ENCODE measurements at regions not wholly inside any gene's neighbourhood (a gene's known extent, or its start where the extent isn't known, plus 50 kb on each side); places are given as distances from the start of the nearest gene placed in this dataset.

DNA sequence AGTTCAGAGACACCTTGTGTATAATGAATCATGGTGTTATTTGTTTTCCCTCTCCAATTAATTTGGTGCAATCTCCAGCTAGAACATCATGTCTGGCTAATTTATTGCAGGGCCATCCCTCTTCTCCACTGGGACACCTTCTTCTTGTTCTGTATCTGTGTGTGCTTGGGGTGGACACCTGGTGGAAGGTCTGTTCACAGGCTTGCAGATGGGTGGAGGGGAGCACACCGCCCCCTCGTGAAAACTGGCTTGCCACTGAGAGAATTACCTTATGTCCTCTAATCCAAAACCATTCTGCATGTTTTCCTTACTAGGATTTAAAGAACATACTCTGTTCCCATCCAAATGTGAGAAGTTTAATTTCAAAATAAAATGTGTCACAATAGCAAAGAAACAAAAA, 1160.4 kb upstream of the ZEB2 start:
- H3K9me3 ChIP-seq (ENCODE audit: control insufficient read depth, low read length): no peaks in the 10 kb centered on the region
- H2AFZ ChIP-seq: no peak overlapping the region
- H3K4me2 ChIP-seq (ENCODE audit: low read length): no peak overlapping the region
- no peak overlapping the region for H3K9ac ChIP-seq
- H3K4me3 ChIP-seq (ENCODE audit: low read depth, low read length): no peak overlapping the region
- no peaks in the 10 kb centered on the region for H3K79me2 ChIP-seq
- TF ChIP-seq, protein P1, sequence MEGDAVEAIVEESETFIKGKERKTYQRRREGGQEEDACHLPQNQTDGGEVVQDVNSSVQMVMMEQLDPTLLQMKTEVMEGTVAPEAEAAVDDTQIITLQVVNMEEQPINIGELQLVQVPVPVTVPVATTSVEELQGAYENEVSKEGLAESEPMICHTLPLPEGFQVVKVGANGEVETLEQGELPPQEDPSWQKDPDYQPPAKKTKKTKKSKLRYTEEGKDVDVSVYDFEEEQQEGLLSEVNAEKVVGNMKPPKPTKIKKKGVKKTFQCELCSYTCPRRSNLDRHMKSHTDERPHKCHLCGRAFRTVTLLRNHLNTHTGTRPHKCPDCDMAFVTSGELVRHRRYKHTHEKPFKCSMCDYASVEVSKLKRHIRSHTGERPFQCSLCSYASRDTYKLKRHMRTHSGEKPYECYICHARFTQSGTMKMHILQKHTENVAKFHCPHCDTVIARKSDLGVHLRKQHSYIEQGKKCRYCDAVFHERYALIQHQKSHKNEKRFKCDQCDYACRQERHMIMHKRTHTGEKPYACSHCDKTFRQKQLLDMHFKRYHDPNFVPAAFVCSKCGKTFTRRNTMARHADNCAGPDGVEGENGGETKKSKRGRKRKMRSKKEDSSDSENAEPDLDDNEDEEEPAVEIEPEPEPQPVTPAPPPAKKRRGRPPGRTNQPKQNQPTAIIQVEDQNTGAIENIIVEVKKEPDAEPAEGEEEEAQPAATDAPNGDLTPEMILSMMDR (IDR thresholded peaks at IDR 0.05): no peak
- no peaks in the 10 kb centered on the region for H3K4me1 ChIP-seq
- no peak overlapping the region for H3K27ac ChIP-seq
- H3K27me3 ChIP-seq (ENCODE audit: control insufficient read depth, insufficient read depth, low read length): no peaks in the 10 kb centered on the region
- H3K36me3 ChIP-seq (ENCODE audit: control insufficient read depth, insufficient read depth, low read length): no peaks in the 10 kb centered on the region

DNA sequence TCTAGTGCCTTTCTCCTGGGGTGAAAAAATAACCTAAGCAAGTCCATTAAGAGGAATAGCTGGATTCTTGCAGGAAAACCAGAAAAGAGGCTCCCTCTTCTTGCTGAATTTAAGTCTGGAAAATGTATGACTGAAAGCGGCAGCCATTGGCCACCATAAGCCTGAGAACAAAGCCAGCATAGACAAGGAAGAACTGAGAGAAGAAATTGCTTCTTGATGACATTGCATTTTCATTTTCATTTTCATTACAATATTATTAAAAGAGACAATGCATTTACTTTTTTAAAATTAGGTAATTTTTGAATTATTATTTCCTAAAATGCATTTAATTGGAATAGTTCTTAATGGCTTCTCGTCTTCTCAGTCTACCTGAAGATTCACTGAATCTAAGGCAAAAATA, 1157.5 kb upstream of the ZEB2 start:
- H3K27ac ChIP-seq: no peak overlapping the region
- no peaks in the 10 kb centered on the region for H3K27me3 ChIP-seq (ENCODE audit: control insufficient read depth, insufficient read depth, low read length)
- H3K9me3 ChIP-seq (ENCODE audit: control insufficient read depth, low read length): no peaks in the 10 kb centered on the region
- no peak overlapping the region for H2AFZ ChIP-seq
- H3K9ac ChIP-seq: no peak overlapping the region
- no peak overlapping the region for H3K4me3 ChIP-seq (ENCODE audit: low read depth, low read length)
- TF ChIP-seq, protein P1 (IDR thresholded peaks at IDR 0.05): no peak
- no peaks in the 10 kb centered on the region for H3K36me3 ChIP-seq (ENCODE audit: control insufficient read depth, insufficient read depth, low read length)
- H3K79me2 ChIP-seq: no peaks in the 10 kb centered on the region
- no peak overlapping the region for H3K4me2 ChIP-seq (ENCODE audit: low read length)
- no peaks in the 10 kb centered on the region for H3K4me1 ChIP-seq

- TF ChIP-seq, protein P1 (IDR thresholded peaks at IDR 0.05): no peak
- H3K9ac ChIP-seq: no peak overlapping the region
- H3K4me1 ChIP-seq: no peaks in the 10 kb centered on the region
- H3K4me3 ChIP-seq (ENCODE audit: low read depth, low read length): no peak overlapping the region
- H3K9me3 ChIP-seq (ENCODE audit: control insufficient read depth, low read length): no peaks in the 10 kb centered on the region
- no peaks in the 10 kb centered on the region for H3K27me3 ChIP-seq (ENCODE audit: control insufficient read depth, insufficient read depth, low read length)
- no peaks in the 10 kb centered on the region for H3K36me3 ChIP-seq (ENCODE audit: control insufficient read depth, insufficient read depth, low read length)
- H3K4me2 ChIP-seq (ENCODE audit: low read length): no peak overlapping the region
- H3K27ac ChIP-seq: no peak overlapping the region
- H2AFZ ChIP-seq: no peak overlapping the region
- H3K79me2 ChIP-seq: no peaks in the 10 kb centered on the region
Observed at GRCh38 chr2:145674705-145675104, 1154.8 kb upstream of the ZEB2 start.

DNA sequence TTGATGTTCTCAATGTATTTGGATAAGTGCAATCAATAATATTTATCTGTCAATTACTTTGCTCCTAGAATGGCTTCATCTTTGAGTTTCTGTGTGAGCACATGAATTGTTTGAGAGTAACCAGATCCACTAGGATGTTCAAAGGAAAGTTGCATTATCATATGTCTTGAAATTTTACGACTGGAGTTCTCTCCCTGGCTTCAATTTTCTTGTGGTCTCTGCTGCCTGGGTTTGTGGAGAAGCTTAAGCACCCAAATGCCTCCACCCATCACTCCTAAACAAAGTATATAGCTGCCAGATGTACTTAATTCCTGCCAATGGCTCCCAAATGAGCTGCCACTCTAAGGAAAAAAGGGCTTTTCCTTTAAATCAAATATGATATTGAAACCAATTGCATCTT, 1149.4 kb upstream of the ZEB2 start:
- Histone ChIP-seq H3K9me3 (ENCODE audit: control insufficient read depth, low read length) (no peaks in the 10 kb centered on the region), H3K27me3 (ENCODE audit: control insufficient read depth, insufficient read depth, low read length) (no peaks in the 10 kb centered on the region), H3K4me3 (ENCODE audit: low read depth, low read length) (no peak overlapping the region), H2AFZ (no peak overlapping the region), H3K79me2 (no peaks in the 10 kb centered on the region), H3K9ac (no peak overlapping the region), H3K36me3 (ENCODE audit: control insufficient read depth, insufficient read depth, low read length) (no peaks in the 10 kb centered on the region), H3K4me2 (ENCODE audit: low read length) (no peak overlapping the region), H3K27ac (no peak overlapping the region), H3K4me1 (no peaks in the 10 kb centered on the region)
- TF ChIP-seq, protein P1 (IDR thresholded peaks at IDR 0.05): no peak

DNA sequence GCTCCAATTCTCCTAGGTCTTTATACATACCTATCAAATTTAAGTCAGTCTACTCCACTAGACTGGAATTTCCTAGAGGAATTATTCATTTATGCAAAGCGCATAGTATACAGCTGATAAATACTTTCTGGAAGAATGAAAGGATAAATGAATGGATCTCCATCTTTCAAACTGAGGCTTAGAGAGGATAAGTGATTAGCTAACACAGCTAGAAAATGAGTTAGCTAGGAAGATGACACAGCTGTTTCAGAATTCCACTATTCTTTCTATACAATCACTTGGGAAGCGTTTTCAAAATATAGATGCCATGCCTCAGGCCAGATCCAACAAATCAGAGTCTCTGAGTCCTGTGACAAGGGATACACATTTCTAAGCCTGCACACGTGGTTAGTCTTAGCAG, 1146.6 kb upstream of the ZEB2 start:
- Histone ChIP-seq H3K4me3 (ENCODE audit: low read depth, low read length) (no peak overlapping the region), H3K9me3 (ENCODE audit: control insufficient read depth, low read length) (no peaks in the 10 kb centered on the region), H3K4me1 (no peaks in the 10 kb centered on the region), H3K27ac (no peak overlapping the region), H2AFZ (no peak overlapping the region), H3K9ac (no peak overlapping the region), H3K4me2 (ENCODE audit: low read length) (no peak overlapping the region), H3K79me2 (no peaks in the 10 kb centered on the region), H3K27me3 (ENCODE audit: control insufficient read depth, insufficient read depth, low read length) (no peaks in the 10 kb centered on the region), H3K36me3 (ENCODE audit: control insufficient read depth, insufficient read depth, low read length) (no peaks in the 10 kb centered on the region)
- TF ChIP-seq, protein P1 (IDR thresholded peaks at IDR 0.05): no peak

All from parathyroid adenoma (tissue), 2 donors.